ENCODE measurements at regions not wholly inside any gene's neighbourhood (a gene's known extent, or its start where the extent isn't known, plus 50 kb on each side); places are given as distances from the start of the nearest gene placed in this dataset.
"Not testable (repeated sequence)": the region's sequence is repeated elsewhere in the genome, so short reads cannot be mapped to it uniquely, and the experiment has no call there.

GRCh38 chr5:38783011-38783561, 62.7 kb upstream of the OSMR start:
- peak; percentile 24 for TF ChIP-seq CTCF (IDR thresholded peaks at IDR 0.05; ENCODE audit: low read depth, low read length)
- peak; percentile 92 to 96 for DNase-seq (ENCODE audit: low read depth in 2 of 2)
- no peak overlapping the region for H3K4me3 ChIP-seq (replicated peaks in 1 of 2; ENCODE audit: low read depth in 2 of 2, low read length in 2 of 2)

GRCh38 chr5:38789134-38789533, 56.7 kb upstream of the OSMR start:
- peak in 1 of 2 donors; percentile 52 for DNase-seq (ENCODE audit: low read depth in 2 of 2)
- H3K4me3 ChIP-seq (replicated peaks in 1 of 2; ENCODE audit: low read depth in 2 of 2, low read length in 2 of 2), result no peak overlapping the region
- TF ChIP-seq CTCF (IDR thresholded peaks at IDR 0.05; ENCODE audit: low read depth, low read length), result no peak

- no peak for TF ChIP-seq CTCF (IDR thresholded peaks at IDR 0.05; ENCODE audit: low read depth, low read length)
- DNase-seq (ENCODE audit: low read depth in 2 of 2), result no peak
- no peak overlapping the region for H3K4me3 ChIP-seq (replicated peaks in 1 of 2; ENCODE audit: low read depth in 2 of 2, low read length in 2 of 2)
Observed at GRCh38 chr5:38789777-38790176, 56.0 kb upstream of the OSMR start.

GRCh38 chr5:38790268-38790667, 55.5 kb upstream of the OSMR start:
- H3K4me3 ChIP-seq (replicated peaks in 1 of 2; ENCODE audit: low read depth in 2 of 2, low read length in 2 of 2), result no peak overlapping the region
- DNase-seq (ENCODE audit: low read depth in 2 of 2), result no peak
- TF ChIP-seq CTCF (IDR thresholded peaks at IDR 0.05; ENCODE audit: low read depth, low read length), result no peak

GRCh38 chr5:38790891-38791290, 54.9 kb upstream of the OSMR start:
- no peak for DNase-seq (ENCODE audit: low read depth in 2 of 2)
- no peak overlapping the region for H3K4me3 ChIP-seq (replicated peaks in 1 of 2; ENCODE audit: low read depth in 2 of 2, low read length in 2 of 2)
- TF ChIP-seq CTCF (IDR thresholded peaks at IDR 0.05; ENCODE audit: low read depth, low read length), result no peak

GRCh38 chr5:38793099-38793498, 52.7 kb upstream of the OSMR start:
- no peak for TF ChIP-seq CTCF (IDR thresholded peaks at IDR 0.05; ENCODE audit: low read depth, low read length)
- no peak overlapping the region for H3K4me3 ChIP-seq (replicated peaks in 1 of 2; ENCODE audit: low read depth in 2 of 2, low read length in 2 of 2)
- DNase-seq (ENCODE audit: low read depth in 2 of 2), result no peak

- H3K4me3 ChIP-seq (replicated peaks in 1 of 2; ENCODE audit: low read depth in 2 of 2, low read length in 2 of 2); DNase-seq (ENCODE audit: low read depth in 2 of 2): not testable (repeated sequence)
Observed at GRCh38 chr5:38794037-38794436, 51.8 kb upstream of the OSMR start.

Data from cardiac fibroblast (primary cell).